Kidney epithelial cell (primary cell): ENCODE measurements at regions not wholly inside any gene's neighbourhood (a gene's known extent, or its start where the extent isn't known, plus 50 kb on each side); places are given as distances from the start of the nearest gene placed in this dataset.

ENCODE experiments used
- DNase-seq: peaks from one replicate; pipeline ENCODE4 v3.0.0-alpha.2; 2010; ENCODE audit warnings: low read depth
- H3K27me3 ChIP-seq: 2 replicates; pipeline ENCODE4 v1.6.0; 2011; ENCODE audit warnings: low read length; ENCODE audit not compliant: control insufficient read depth, insufficient read depth
- H3K36me3 ChIP-seq: 2 replicates; pipeline ENCODE4 v1.5.1; 2011; ENCODE audit warnings: low read length; ENCODE audit not compliant: control insufficient read depth, insufficient read depth
- H3K4me3 ChIP-seq: 2 replicates; pipeline ENCODE4 v1.5.1; 2011; ENCODE audit warnings: low read depth, mild to moderate bottlenecking, control low read depth, low read length
- CTCF ChIP-seq: IDR thresholded peaks from 2 replicates; pipeline ENCODE4 v1.5.1; 2011; ENCODE audit warnings: mild to moderate bottlenecking, moderate library complexity, low read length, control low read depth, inconsistent platforms; ENCODE audit not compliant: insufficient read depth, poor library complexity, severe bottlenecking

DNA sequence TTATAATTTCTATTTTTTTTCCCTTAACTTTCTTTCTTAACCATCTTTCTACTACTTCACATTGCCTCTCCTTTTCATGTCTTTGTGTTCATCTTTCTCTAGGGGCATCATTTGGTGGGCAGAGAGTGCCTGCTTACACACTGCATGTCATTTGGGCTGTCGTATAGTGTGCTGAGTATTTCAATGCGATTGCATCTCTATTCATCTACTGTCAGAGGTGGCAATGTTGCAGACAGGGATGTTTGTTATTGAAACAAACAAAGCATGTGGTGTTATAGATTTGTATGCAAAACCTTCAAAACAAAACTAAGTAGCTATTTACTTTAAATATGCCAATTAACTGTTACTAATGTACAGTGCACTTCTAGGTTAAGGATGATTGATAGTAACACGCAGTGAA is 141.1 kb upstream of the MEF2C start:
- TF ChIP-seq CTCF: no peak
- Histone ChIP-seq H3K4me3 (no peak overlapping the region), H3K27me3 (no peaks in the 10 kb centered on the region), H3K36me3 (no peaks in the 10 kb centered on the region)
- DNase-seq: no peak

DNA sequence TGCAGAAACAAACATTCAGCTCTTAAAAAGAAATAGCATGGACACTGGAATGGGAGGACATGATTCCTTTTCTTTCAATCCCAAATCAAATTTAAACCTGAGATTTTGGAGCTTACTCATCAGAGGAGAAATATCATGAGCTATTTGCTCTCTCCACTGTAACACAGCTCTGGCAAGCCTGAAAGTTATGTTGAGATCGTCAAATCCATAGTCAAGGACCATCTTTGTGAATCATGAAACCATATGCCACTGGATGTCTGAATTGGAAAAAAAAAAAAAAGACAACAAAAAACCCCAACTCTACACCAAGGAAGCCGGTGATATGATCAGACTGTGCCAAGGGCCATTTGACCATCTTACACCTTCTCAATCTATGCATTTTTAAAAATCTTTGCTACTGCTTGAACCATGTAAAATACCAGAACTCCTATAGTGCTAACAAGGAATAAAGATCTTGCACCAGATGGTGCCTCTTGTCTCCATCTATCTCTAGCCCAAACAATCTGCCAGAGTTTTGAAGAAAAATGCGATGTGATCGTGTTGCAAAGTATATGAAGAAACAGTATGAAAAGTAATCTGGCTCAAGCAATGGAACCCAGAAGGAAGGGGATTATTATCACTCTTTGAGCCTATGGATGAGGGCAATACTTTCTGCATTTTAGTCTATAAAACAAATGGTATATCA is 138.1 kb upstream of the MEF2C start:
- H3K4me3 ChIP-seq: no peak overlapping the region
- H3K36me3 ChIP-seq: no peaks in the 10 kb centered on the region
- DNase-seq: no peak
- no peak for TF ChIP-seq CTCF
- H3K27me3 ChIP-seq: no peaks in the 10 kb centered on the region

GRCh38 chr5:89016741-89017303 is 133.8 kb upstream of the MEF2C start:
- Histone ChIP-seq H3K27me3 (no peaks in the 10 kb centered on the region), H3K36me3 (no peaks in the 10 kb centered on the region), H3K4me3 (no peak overlapping the region)
- no peak for TF ChIP-seq CTCF
- DNase-seq: no peak

- no peaks in the 10 kb centered on the region for H3K36me3 ChIP-seq
- no peak for DNase-seq
- TF ChIP-seq CTCF: no peak
- no peaks in the 10 kb centered on the region for H3K27me3 ChIP-seq
- H3K4me3 ChIP-seq: no peak overlapping the region
These were observed 132.4 kb upstream of the MEF2C start for GRCh38 chr5:89015409-89015808.

DNA sequence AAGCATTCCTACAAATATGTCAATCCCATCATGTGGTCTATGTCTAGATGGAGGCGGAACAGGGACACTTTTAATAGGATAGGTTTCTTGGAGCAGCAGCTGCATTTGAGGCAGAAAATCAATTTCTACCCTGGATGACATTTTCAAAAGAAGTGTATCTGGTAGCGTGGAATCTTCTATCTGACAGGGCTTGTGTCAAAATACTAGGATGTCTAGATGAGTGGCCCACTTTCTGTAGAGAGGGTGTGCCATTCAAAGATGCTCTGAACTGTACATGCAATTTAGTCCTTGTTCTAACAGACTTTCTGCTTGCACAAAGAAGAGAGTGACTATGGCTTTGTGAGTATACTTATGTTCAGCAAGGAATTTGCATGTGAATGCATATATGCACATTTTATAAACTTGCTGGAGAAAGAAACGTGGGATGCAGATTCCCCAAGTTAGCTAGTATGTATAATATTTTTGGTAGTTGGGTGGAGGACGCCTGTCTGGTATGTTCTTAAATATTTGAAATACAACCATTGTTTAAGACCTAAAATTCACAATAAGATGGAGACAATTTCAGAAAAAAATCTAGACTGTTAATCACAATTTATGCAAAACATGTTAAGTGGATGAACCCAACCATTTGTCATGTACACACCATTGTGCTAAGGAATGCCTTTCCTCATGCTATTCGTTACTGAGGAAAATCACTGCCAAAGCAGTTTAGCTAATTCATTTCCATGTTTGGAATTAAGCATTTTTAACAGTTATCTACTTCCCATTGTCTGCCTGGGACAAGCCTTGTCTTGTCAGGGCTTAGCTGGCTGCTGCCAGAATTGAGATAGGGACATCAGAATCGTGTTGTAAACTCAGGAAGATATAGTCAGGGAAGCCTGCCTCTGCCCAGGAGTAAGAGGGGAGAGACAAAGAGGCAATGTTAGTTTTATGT is 129.1 kb upstream of the MEF2C start:
- H3K4me3 ChIP-seq: no peak overlapping the region
- no peaks in the 10 kb centered on the region for H3K36me3 ChIP-seq
- H3K27me3 ChIP-seq: no peaks in the 10 kb centered on the region
- no peak for DNase-seq
- TF ChIP-seq CTCF: no peak
